Endothelial cell of umbilical vein (primary cell): ENCODE measurements at regions not wholly inside any gene's neighbourhood (a gene's known extent, or its start where the extent isn't known, plus 50 kb on each side); places are given as distances from the start of the nearest gene placed in this dataset.

Experiments
- BruUV-seq: library from RNA; stranded (reverse); fragments of 400-500 nt; replicated peaks from 2 replicates; lab custom pipeline; 2021; lab: Mats Ljungman, UMichigan
- CTCF ChIA-PET: fragments of 300-600, 350-600 bp; sonication (Branson Sonifier 250); formaldehyde crosslinking; loops from one replicate; lab custom pipeline; 2021; ENCODE audit warnings: antibody characterized with exemption, inconsistent platforms; lab: Charles Lee
- POLR2A ChIA-PET: fragments of 300-600, 350-600 bp; sonication (Branson Sonifier 250); formaldehyde crosslinking; loops from one replicate; lab custom pipeline; 2021; ENCODE audit warnings: antibody characterized with exemption, inconsistent platforms; lab: Charles Lee
- DNase-seq: peaks from one replicate; pipeline ENCODE4 v3.0.0-alpha.2; 2011; ENCODE audit warnings: low read depth, low spot score
- FAIRE-seq: peaks from 2 replicates; lab custom pipeline; 2011; peaks lifted over from hg19 to GRCh38; lab: Jason Lieb, UNC
- H2AFZ ChIP-seq: 2 replicates; pipeline ENCODE4 v1.6.0; 2012; ENCODE audit warnings: low read depth, low read length, control low read depth, inconsistent platforms
- H3K27ac ChIP-seq: 2 replicates; pipeline ENCODE4 v1.5.1; 2011; ENCODE audit warnings: low read depth, mild to moderate bottlenecking, control low read depth, low read length, moderate library complexity; ENCODE audit not compliant: insufficient read depth
- H3K27me3 ChIP-seq, 2 experiments: 2 replicates each; pipeline versions ENCODE4 v1.6.0 to v1.6.1; 2011; ENCODE audit warnings: low read length in 2 of 2, mixed read lengths in 1 of 2; ENCODE audit not compliant: control insufficient read depth in 2 of 2, insufficient read depth in 2 of 2
- H3K36me3 ChIP-seq, 2 experiments: 2 replicates in 1 of 2; 3 replicates in 1 of 2; pipeline ENCODE4 v1.5.1; 2011; ENCODE audit warnings: low read length in 2 of 2, mild to moderate bottlenecking in 1 of 2, moderate library complexity in 1 of 2; ENCODE audit not compliant: control insufficient read depth in 2 of 2, insufficient read depth in 2 of 2; ENCODE audit errors: extremely low read depth in 1 of 2
- H3K4me1 ChIP-seq: 3 replicates; pipeline ENCODE4 v1.5.1; 2011; ENCODE audit warnings: mild to moderate bottlenecking, low read length; ENCODE audit not compliant: control insufficient read depth, insufficient read depth; ENCODE audit errors: extremely low read depth
- H3K4me2 ChIP-seq: 2 replicates; pipeline ENCODE4 v1.6.1; 2011; ENCODE audit warnings: low read length, control low read depth, mixed read lengths; ENCODE audit not compliant: insufficient read depth
- H3K4me3 ChIP-seq, 3 experiments: fragments of 200-600 bp in 1 of 3; sonication (generic), shearing (Covaris generic) in 1 of 3; replicated peaks in 1 of 3; 2 replicates each; pipeline ENCODE4 v1.5.1; 2011 to 2016; ENCODE audit warnings: control low read depth in 3 of 3, low read length in 3 of 3, mild to moderate bottlenecking in 2 of 3, inconsistent platforms in 1 of 3, low read depth in 1 of 3, moderate library complexity in 1 of 3; ENCODE audit not compliant: insufficient read depth in 1 of 3
- H3K79me2 ChIP-seq: 2 replicates; pipeline ENCODE4 v1.6.0; 2012; ENCODE audit warnings: low read length, inconsistent platforms; ENCODE audit not compliant: control insufficient read depth, insufficient read depth
- H3K9ac ChIP-seq: replicated peaks from 2 replicates; pipeline ENCODE3; 2011; ENCODE audit warnings: low read length, control low read depth; ENCODE audit not compliant: insufficient read depth; ENCODE audit errors: extremely low read depth
- H3K9me1 ChIP-seq: replicated peaks from 3 replicates; pipeline ENCODE4 v1.6.0; 2011; ENCODE audit warnings: mild to moderate bottlenecking, low read length; ENCODE audit not compliant: control insufficient read depth, insufficient read depth; ENCODE audit errors: extremely low read depth
- H3K9me3 ChIP-seq: replicated peaks from 2 replicates; pipeline ENCODE4 v1.5.1; 2012; ENCODE audit warnings: low read length, inconsistent platforms; ENCODE audit not compliant: control insufficient read depth, insufficient read depth
- H4K20me1 ChIP-seq: replicated peaks from 2 replicates; pipeline ENCODE3; 2011; ENCODE audit warnings: mild to moderate bottlenecking, low read length; ENCODE audit not compliant: control insufficient read depth, insufficient read depth; ENCODE audit errors: extremely low read depth
- CTCF ChIP-seq, 2 donors: IDR thresholded peaks; 1 replicate in 1 of 2; 2 replicates in 1 of 2; pipeline ENCODE4 v1.5.1; 2011; ENCODE audit warnings: low read length in 2 of 2, mild to moderate bottlenecking in 2 of 2, moderate library complexity in 2 of 2, control low read depth in 1 of 2, inconsistent platforms in 1 of 2, low read depth in 1 of 2; ENCODE audit not compliant: insufficient read depth in 1 of 2; ENCODE audit errors: extremely low read depth in 1 of 2
- EZH2 ChIP-seq: IDR thresholded peaks from 2 replicates; pipeline ENCODE4 v1.6.1; 2012; ENCODE audit warnings: borderline replicate concordance, low read depth, mild to moderate bottlenecking, moderate library complexity, low read length, inconsistent platforms; ENCODE audit not compliant: severe bottlenecking
- FOS ChIP-seq: IDR thresholded peaks from 2 replicates; pipeline ENCODE4 v1.6.1; 2011; ENCODE audit warnings: mild to moderate bottlenecking, low read length, moderate library complexity, borderline replicate concordance; ENCODE audit not compliant: insufficient read depth
- GATA2 ChIP-seq: IDR thresholded peaks from 2 replicates; pipeline ENCODE4 v1.7.0; 2011; ENCODE audit warnings: low read depth, mild to moderate bottlenecking, moderate library complexity, mixed read lengths, low read length; ENCODE audit not compliant: insufficient read length, insufficient read depth
- JUN ChIP-seq: IDR thresholded peaks from 2 replicates; pipeline ENCODE4 v1.6.1; 2011; ENCODE audit warnings: borderline replicate concordance, low read depth; ENCODE audit not compliant: insufficient read length, insufficient read depth
- MAX ChIP-seq: IDR thresholded peaks from 2 replicates; pipeline ENCODE4 v1.6.1; 2011; ENCODE audit not compliant: insufficient read depth, insufficient read length
- MYC ChIP-seq: IDR thresholded peaks from one replicate; pipeline ENCODE4 v1.6.1; 2011; ENCODE audit warnings: mild to moderate bottlenecking, low read depth, low read length
- POLR2A ChIP-seq: IDR thresholded peaks from 2 replicates; pipeline ENCODE4 v1.6.1; 2012; ENCODE audit warnings: low read depth, mild to moderate bottlenecking, control low read depth, low read length
- POLR2AphosphoS5 ChIP-seq: IDR thresholded peaks from 2 replicates; pipeline ENCODE4 v1.6.1; 2012; ENCODE audit warnings: low read depth, mild to moderate bottlenecking, control low read depth, low read length, moderate library complexity; ENCODE audit not compliant: insufficient read depth
- dilution Hi-C: fragments of 300-500 bp; cut with MboI; formaldehyde crosslinking; loops from one replicate; pipeline ENCODE4 v1.15.0; 2019; ENCODE audit warnings: low sequenced_read_pairs; ENCODE audit not compliant: extremely low pct_ligation_motif_present
- intact Hi-C: fragments of 100-400 bp; cut with micrococcal nuclease; formaldehyde crosslinking; loops from one replicate; pipeline ENCODE4 v1.10.0; 2022

DNA sequence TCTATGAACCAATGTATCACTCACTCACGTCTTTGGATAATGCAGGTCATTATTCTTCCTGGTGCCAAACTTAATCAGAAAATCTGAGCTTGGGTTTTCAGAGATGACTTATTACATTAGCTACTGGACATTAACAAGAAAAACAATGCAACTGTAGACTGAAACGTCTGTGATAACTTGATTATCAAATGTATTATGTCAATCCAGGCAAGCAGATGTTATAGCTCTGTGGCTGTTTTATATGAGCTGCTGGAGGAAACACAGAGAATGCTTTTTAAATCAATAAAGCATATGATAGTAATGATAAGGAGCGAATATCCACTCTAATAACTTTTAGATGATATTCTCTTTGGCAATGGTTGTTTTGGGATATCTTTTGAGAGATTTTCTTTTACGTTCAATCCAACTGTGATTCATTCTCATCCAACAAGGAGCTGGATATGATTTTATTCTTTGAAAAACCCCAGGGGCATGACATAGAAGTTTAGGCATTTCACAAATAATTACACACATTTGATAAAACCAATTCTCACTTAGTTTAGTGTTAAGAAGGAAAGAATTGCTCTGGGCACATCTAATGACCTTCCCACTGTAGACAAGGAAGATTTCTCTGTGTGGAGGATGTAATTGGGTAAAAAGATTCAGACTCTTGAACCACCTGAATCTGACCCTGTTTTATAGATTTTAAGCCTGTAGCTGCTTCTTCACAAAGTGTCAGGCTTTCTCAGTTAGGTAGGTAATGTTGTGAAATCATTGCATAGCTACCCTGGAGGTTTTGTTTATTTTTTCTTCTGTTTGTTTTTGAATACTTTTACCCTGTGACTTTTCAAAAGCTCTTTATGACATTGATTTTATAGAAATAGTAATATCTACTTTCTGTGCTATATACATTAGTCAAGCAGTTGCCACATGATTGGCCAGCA lies 1124.7 kb downstream of the DNAJB9 start:
- H3K9me1 ChIP-seq = no peaks in the 10 kb centered on the region
- FAIRE-seq = no peak
- DNase-seq = no peak
- H3K9me3 ChIP-seq = no peaks in the 10 kb centered on the region
- POLR2A ChIA-PET = no interaction called here
- dilution Hi-C loops = no loop called here
- intact Hi-C loops = no loop called here
- H3K27ac ChIP-seq = no peak overlapping the region
- no peaks in the 10 kb centered on the region for H3K27me3 ChIP-seq
- no peak overlapping the region for H3K9ac ChIP-seq
- no peaks in the 10 kb centered on the region for H3K79me2 ChIP-seq
- no peaks in the 10 kb centered on the region for H3K36me3 ChIP-seq
- CTCF ChIA-PET = no interaction called here
- TF ChIP-seq CTCF (IDR thresholded peaks at IDR 0.05; ENCODE audit: extremely low read depth in 1 of 2, insufficient read depth in 1 of 2, low read depth in 1 of 2, low read length in 2 of 2) (no peak), GATA2 (no peak), MAX (no peak), FOS (no peak), MYC (no peak), EZH2 (no peak), POLR2A (no peak), POLR2AphosphoS5 (no peak), JUN (no peak)
- no peak overlapping the region for H3K4me2 ChIP-seq
- no peaks in the 10 kb centered on the region for H4K20me1 ChIP-seq
- no peaks in the 10 kb centered on the region for H3K4me1 ChIP-seq
- BruUV-seq = no TSS peak
- no peak overlapping the region for H3K4me3 ChIP-seq
- no peak overlapping the region for H2AFZ ChIP-seq
